Spleen (tissue), 7 donors: ENCODE measurements at regions not wholly inside any gene's neighbourhood (a gene's known extent, or its start where the extent isn't known, plus 50 kb on each side); places are given as distances from the start of the nearest gene placed in this dataset.

Source experiments
- POLR2A ChIP-seq, 3 donors: fragments of 450-650 bp; IDR thresholded peaks; one replicate each; pipeline ENCODE4 v1.5.1; 2017; ENCODE audit warnings: antibody characterized with exemption in 3 of 3, mild to moderate bottlenecking in 1 of 3
- POLR2AphosphoS5 ChIP-seq, 3 donors: sonication (generic); formaldehyde crosslinking; IDR thresholded peaks; one replicate each; pipeline ENCODE4 v1.5.1; 2017; ENCODE audit warnings: antibody characterized with exemption in 3 of 3
- TF ChIP-seq, protein P1 (sequence below), 11 experiments: fragments of 200-600 bp in 7 of 11; fragments of 450-650 bp in 4 of 11; sonication (generic) in 4 of 11; IDR thresholded peaks in 8 of 11; conservative IDR thresholded peaks in 3 of 11; 1 replicate in 7 of 11; 2 replicates in 4 of 11; pipeline versions ENCODE4 v1.4.0 to v1.8.0; 2016 to 2021; ENCODE audit warnings: antibody characterized with exemption in 11 of 11, inconsistent platforms in 4 of 11, mild to moderate bottlenecking in 1 of 11
- donor health status: DM: no; HTN: no; CAD: no; lungs with moderate emphysema.
- donor health status: DM: no; HTN: no; CAD: no.
- donor health status: DM: no; HTN: no; CAD: no.

DNA sequence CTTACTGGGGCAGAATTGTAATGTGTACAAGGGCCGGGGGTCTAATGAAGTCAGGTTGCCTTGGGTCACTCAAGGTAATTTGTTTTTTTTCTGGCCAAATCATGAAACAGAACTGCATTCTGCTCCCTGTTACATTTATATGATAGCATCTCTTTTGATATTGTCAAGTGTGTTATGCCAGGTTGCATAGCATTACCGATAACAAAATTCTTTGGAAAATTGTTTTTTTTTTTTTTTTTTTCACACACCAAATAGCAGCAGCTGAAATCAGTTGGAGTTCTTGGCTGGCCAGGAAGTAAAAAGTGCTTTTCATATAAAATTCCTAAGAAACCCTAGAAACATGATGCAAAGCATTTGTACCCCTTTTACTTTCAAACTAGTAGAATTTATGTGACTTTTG, 282.6 kb upstream of the FN1 start:
- TF ChIP-seq POLR2A (IDR thresholded peaks at IDR 0.05) (no peak), POLR2AphosphoS5 (IDR thresholded peaks at IDR 0.05) (no peak)
- TF ChIP-seq, protein P1, sequence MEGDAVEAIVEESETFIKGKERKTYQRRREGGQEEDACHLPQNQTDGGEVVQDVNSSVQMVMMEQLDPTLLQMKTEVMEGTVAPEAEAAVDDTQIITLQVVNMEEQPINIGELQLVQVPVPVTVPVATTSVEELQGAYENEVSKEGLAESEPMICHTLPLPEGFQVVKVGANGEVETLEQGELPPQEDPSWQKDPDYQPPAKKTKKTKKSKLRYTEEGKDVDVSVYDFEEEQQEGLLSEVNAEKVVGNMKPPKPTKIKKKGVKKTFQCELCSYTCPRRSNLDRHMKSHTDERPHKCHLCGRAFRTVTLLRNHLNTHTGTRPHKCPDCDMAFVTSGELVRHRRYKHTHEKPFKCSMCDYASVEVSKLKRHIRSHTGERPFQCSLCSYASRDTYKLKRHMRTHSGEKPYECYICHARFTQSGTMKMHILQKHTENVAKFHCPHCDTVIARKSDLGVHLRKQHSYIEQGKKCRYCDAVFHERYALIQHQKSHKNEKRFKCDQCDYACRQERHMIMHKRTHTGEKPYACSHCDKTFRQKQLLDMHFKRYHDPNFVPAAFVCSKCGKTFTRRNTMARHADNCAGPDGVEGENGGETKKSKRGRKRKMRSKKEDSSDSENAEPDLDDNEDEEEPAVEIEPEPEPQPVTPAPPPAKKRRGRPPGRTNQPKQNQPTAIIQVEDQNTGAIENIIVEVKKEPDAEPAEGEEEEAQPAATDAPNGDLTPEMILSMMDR (IDR thresholded peaks at IDR 0.05 in 8 of 11, conservative IDR thresholded peaks at IDR 0.05 in 3 of 11) = no peak
